ENCODE measurements at regions not wholly inside any gene's neighbourhood (a gene's known extent, or its start where the extent isn't known, plus 50 kb on each side); places are given as distances from the start of the nearest gene placed in this dataset.
A peak's percentile ranks its signal among the peaks of the same experiment; 100 is the strongest.

GRCh38 chr21:26717146-26717739 lies 128.0 kb downstream of the ADAMTS1 start:
- no peaks in the 10 kb centered on the region for H3K36me3 ChIP-seq (ENCODE audit: control insufficient read depth in 2 of 2, extremely low read depth in 1 of 2, insufficient read depth in 2 of 2, low read length in 2 of 2)
- no peak overlapping the region for H3K4me3 ChIP-seq (replicated peaks in 1 of 3; ENCODE audit: insufficient read depth in 1 of 3, low read depth in 1 of 3, low read length in 3 of 3)
- no peak for TF ChIP-seq GATA2 (IDR thresholded peaks at IDR 0.05; ENCODE audit: insufficient read depth, insufficient read length, low read depth, low read length)
- TF ChIP-seq, protein P1, sequence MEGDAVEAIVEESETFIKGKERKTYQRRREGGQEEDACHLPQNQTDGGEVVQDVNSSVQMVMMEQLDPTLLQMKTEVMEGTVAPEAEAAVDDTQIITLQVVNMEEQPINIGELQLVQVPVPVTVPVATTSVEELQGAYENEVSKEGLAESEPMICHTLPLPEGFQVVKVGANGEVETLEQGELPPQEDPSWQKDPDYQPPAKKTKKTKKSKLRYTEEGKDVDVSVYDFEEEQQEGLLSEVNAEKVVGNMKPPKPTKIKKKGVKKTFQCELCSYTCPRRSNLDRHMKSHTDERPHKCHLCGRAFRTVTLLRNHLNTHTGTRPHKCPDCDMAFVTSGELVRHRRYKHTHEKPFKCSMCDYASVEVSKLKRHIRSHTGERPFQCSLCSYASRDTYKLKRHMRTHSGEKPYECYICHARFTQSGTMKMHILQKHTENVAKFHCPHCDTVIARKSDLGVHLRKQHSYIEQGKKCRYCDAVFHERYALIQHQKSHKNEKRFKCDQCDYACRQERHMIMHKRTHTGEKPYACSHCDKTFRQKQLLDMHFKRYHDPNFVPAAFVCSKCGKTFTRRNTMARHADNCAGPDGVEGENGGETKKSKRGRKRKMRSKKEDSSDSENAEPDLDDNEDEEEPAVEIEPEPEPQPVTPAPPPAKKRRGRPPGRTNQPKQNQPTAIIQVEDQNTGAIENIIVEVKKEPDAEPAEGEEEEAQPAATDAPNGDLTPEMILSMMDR (IDR thresholded peaks at IDR 0.05; ENCODE audit: extremely low read depth in 1 of 2, insufficient read depth in 1 of 2, low read depth in 1 of 2, low read length in 2 of 2) = peak in 1 of 2 donors; percentile 15
- no peak for TF ChIP-seq FOS (IDR thresholded peaks at IDR 0.05; ENCODE audit: borderline replicate concordance, insufficient read depth, low read length)
- TF ChIP-seq, protein P2, sequence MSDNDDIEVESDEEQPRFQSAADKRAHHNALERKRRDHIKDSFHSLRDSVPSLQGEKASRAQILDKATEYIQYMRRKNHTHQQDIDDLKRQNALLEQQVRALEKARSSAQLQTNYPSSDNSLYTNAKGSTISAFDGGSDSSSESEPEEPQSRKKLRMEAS (IDR thresholded peaks at IDR 0.05; ENCODE audit: insufficient read depth, insufficient read length) = no peak
- H4K20me1 ChIP-seq (replicated peaks; ENCODE audit: control insufficient read depth, extremely low read depth, insufficient read depth, low read length) = no peaks in the 10 kb centered on the region
- intact Hi-C loops (cut with micrococcal nuclease) = loop anchor here (2.0 to 10.0 kb wide), 3 partner anchors 252 to 926 kb away; partner anchors contain the start of gene APP
- dilution Hi-C loops (cut with MboI; ENCODE audit: extremely low pct_ligation_motif_present, low sequenced_read_pairs) = no loop called here
- CTCF ChIA-PET = interaction anchor here (0.6 to 1.7 kb wide), 29 partner anchors 9 to 1109 kb away, joined by 3 to 16 read pairs (median 4); partner anchors contain the start of gene APP
- H3K4me2 ChIP-seq (ENCODE audit: insufficient read depth, low read length) = no peak overlapping the region
- no peak overlapping the region for H3K9ac ChIP-seq (replicated peaks; ENCODE audit: extremely low read depth, insufficient read depth, low read length)
- H3K27ac ChIP-seq (ENCODE audit: insufficient read depth, low read depth, low read length) = no peak overlapping the region
- DNase-seq (ENCODE audit: low read depth, low spot score) (peak; percentile 30), FAIRE-seq (peak; percentile 21)
- POLR2A ChIA-PET = no interaction called here
- H3K9me1 ChIP-seq (replicated peaks; ENCODE audit: control insufficient read depth, extremely low read depth, insufficient read depth, low read length) = no peaks in the 10 kb centered on the region
- H2AFZ ChIP-seq (ENCODE audit: low read depth, low read length) = no peak overlapping the region
- no peaks in the 10 kb centered on the region for H3K9me3 ChIP-seq (replicated peaks; ENCODE audit: control insufficient read depth, insufficient read depth, low read length)
- no peaks in the 10 kb centered on the region for H3K4me1 ChIP-seq (ENCODE audit: control insufficient read depth, extremely low read depth, insufficient read depth, low read length)
- no peaks in the 10 kb centered on the region for H3K27me3 ChIP-seq (ENCODE audit: control insufficient read depth in 2 of 2, insufficient read depth in 2 of 2, low read length in 2 of 2)
- no TSS peak for BruUV-seq (replicated peaks)
- no peaks in the 10 kb centered on the region for H3K79me2 ChIP-seq (ENCODE audit: control insufficient read depth, insufficient read depth, low read length)
